Uterus (tissue), 3 donors: ENCODE measurements at regions not wholly inside any gene's neighbourhood (a gene's known extent, or its start where the extent isn't known, plus 50 kb on each side); places are given as distances from the start of the nearest gene placed in this dataset.
A peak's percentile ranks its signal among the peaks of the same experiment; 100 is the strongest.

Source experiments
- DNase-seq, 2 donors: peaks; one replicate each; pipeline ENCODE4 v3.0.0-alpha.2; 2019 to 2020
- H3K27ac ChIP-seq, 2 donors: fragments of 200-600 bp; sonication (generic); 1 replicate in 1 of 2; 2 replicates in 1 of 2; pipeline ENCODE4 v1.5.1; 2016 to 2018
- H3K27me3 ChIP-seq, 2 donors: fragments of 200-600 bp; sonication (generic); one replicate each; pipeline ENCODE4 v1.5.1; 2018 to 2019; ENCODE audit warnings: control low read depth in 1 of 2
- H3K36me3 ChIP-seq, 2 donors: fragments of 200-600 bp; sonication (generic); one replicate each; pipeline ENCODE4 v1.5.1; 2019; ENCODE audit warnings: control low read depth in 1 of 2
- H3K4me1 ChIP-seq, 2 donors: fragments of 200-600 bp; sonication (generic); one replicate each; pipeline ENCODE4 v1.5.1; 2018 to 2019; ENCODE audit warnings: control low read depth in 1 of 2
- H3K4me3 ChIP-seq, 2 donors: fragments of 200-600 bp; sonication (generic); 1 replicate in 1 of 2; 2 replicates in 1 of 2; pipeline ENCODE4 v1.5.1; 2018 to 2019; ENCODE audit warnings: mild to moderate bottlenecking in 1 of 2
- H3K9me3 ChIP-seq, 2 donors: fragments of 200-600 bp; sonication (generic); one replicate each; pipeline ENCODE4 v1.5.1; 2019; ENCODE audit warnings: control low read depth in 1 of 2
- CTCF ChIP-seq, 4 experiments: fragments of 200-600 bp in 2 of 4; fragments of 450-650 bp in 2 of 4; sonication (generic) in 2 of 4; IDR thresholded peaks; one replicate each; pipeline ENCODE4 v1.5.1; 2016 to 2019; ENCODE audit warnings: antibody characterized with exemption in 4 of 4, mild to moderate bottlenecking in 2 of 4, moderate library complexity in 1 of 4
- POLR2A ChIP-seq, 2 donors: fragments of 450-650 bp; IDR thresholded peaks; one replicate each; pipeline ENCODE4 v1.6.1; 2016; ENCODE audit warnings: antibody characterized with exemption in 2 of 2, mild to moderate bottlenecking in 1 of 2, moderate library complexity in 1 of 2
- intact Hi-C: fragments of 100-400 bp; cut with DNase I; formaldehyde crosslinking; loops from one replicate; pipeline ENCODE4 v1.15.1; 2023; ENCODE audit warnings: low total_unique reads
- donor health status: DM: yes; HTN: yes; CAD: no.

GRCh38 chr11:121717296-121717695 lies 264.5 kb upstream of the SORL1-AS1 start:
- Histone ChIP-seq H3K36me3 (no peaks in the 10 kb centered on the region), H3K9me3 (no peaks in the 10 kb centered on the region), H3K4me1 (no peaks in the 10 kb centered on the region), H3K27ac (no peak overlapping the region), H3K27me3 (no peaks in the 10 kb centered on the region), H3K4me3 (no peak overlapping the region)
- DNase-seq = no peak
- TF ChIP-seq POLR2A (IDR thresholded peaks at IDR 0.05) (no peak), CTCF (IDR thresholded peaks at IDR 0.05) (no peak)
- intact Hi-C loops = no loop called here

- intact Hi-C loops = no loop called here
- H3K27me3 ChIP-seq = no peaks in the 10 kb centered on the region
- no peak for DNase-seq
- no peaks in the 10 kb centered on the region for H3K4me1 ChIP-seq
- no peak overlapping the region for H3K27ac ChIP-seq
- no peak overlapping the region for H3K4me3 ChIP-seq
- H3K36me3 ChIP-seq = no peaks in the 10 kb centered on the region
- H3K9me3 ChIP-seq = no peaks in the 10 kb centered on the region
- no peak for TF ChIP-seq CTCF (IDR thresholded peaks at IDR 0.05)
- no peak for TF ChIP-seq POLR2A (IDR thresholded peaks at IDR 0.05)
Measured at GRCh38 chr11:121716060-121716459, 263.3 kb upstream of the SORL1-AS1 start.

GRCh38 chr11:121715405-121715804 lies 262.6 kb upstream of the SORL1-AS1 start:
- Histone ChIP-seq H3K9me3 (no peaks in the 10 kb centered on the region), H3K4me3 (no peak overlapping the region), H3K36me3 (no peaks in the 10 kb centered on the region), H3K4me1 (no peaks in the 10 kb centered on the region), H3K27ac (no peak overlapping the region), H3K27me3 (no peaks in the 10 kb centered on the region)
- intact Hi-C loops = no loop called here
- no peak for TF ChIP-seq POLR2A (IDR thresholded peaks at IDR 0.05)
- no peak for TF ChIP-seq CTCF (IDR thresholded peaks at IDR 0.05)
- DNase-seq = no peak

- H3K36me3 ChIP-seq = no peaks in the 10 kb centered on the region
- H3K27ac ChIP-seq = no peak overlapping the region
- intact Hi-C loops = no loop called here
- H3K4me1 ChIP-seq = no peaks in the 10 kb centered on the region
- H3K9me3 ChIP-seq = no peaks in the 10 kb centered on the region
- TF ChIP-seq CTCF (IDR thresholded peaks at IDR 0.05) (no peak), POLR2A (IDR thresholded peaks at IDR 0.05) (no peak)
- no peaks in the 10 kb centered on the region for H3K27me3 ChIP-seq
- H3K4me3 ChIP-seq = no peak overlapping the region
- DNase-seq = no peak
Measured at GRCh38 chr11:121714351-121714750, 261.6 kb upstream of the SORL1-AS1 start.

- Histone ChIP-seq H3K36me3 (no peaks in the 10 kb centered on the region), H3K9me3 (no peaks in the 10 kb centered on the region), H3K4me3 (no peak overlapping the region), H3K27ac (no peak overlapping the region), H3K27me3 (no peaks in the 10 kb centered on the region), H3K4me1 (no peaks in the 10 kb centered on the region)
- intact Hi-C loops = no loop called here
- peak; percentile 25 to 31 for DNase-seq
- TF ChIP-seq POLR2A (IDR thresholded peaks at IDR 0.05) (no peak), CTCF (IDR thresholded peaks at IDR 0.05) (no peak)
Measured at GRCh38 chr11:121711939-121712338, 259.2 kb upstream of the SORL1-AS1 start.
